ENCODE measurements at regions not wholly inside any gene's neighbourhood (a gene's known extent, or its start where the extent isn't known, plus 50 kb on each side); places are given as distances from the start of the nearest gene placed in this dataset.

- TF ChIP-seq POLR2A (IDR thresholded peaks at IDR 0.05; ENCODE audit: low read length) (no peak), GATA1 (IDR thresholded peaks at IDR 0.05; ENCODE audit: low read depth, low read length) (no peak)
Observed at GRCh38 chr12:85509081-85509856, 229.2 kb downstream of the ALX1 start.
